ENCODE measurements at regions not wholly inside any gene's neighbourhood (a gene's known extent, or its start where the extent isn't known, plus 50 kb on each side); places are given as distances from the start of the nearest gene placed in this dataset.

GRCh38 chr14:22143363-22143762 lies 445.7 kb downstream of the DAD1 start:
- TF ChIP-seq CTCF (optimal IDR thresholded peaks at IDR 0.05 in 1 of 3, IDR thresholded peaks at IDR 0.05 in 1 of 3, conservative IDR thresholded peaks at IDR 0.05 in 1 of 3; ENCODE audit: extremely low read depth in 1 of 3, insufficient read depth in 2 of 3, low read length in 3 of 3) (no peak), EZH2 (IDR thresholded peaks at IDR 0.05; ENCODE audit: low read length) (no peak)
